Kidney epithelial cell (primary cell): ENCODE measurements at regions not wholly inside any gene's neighbourhood (a gene's known extent, or its start where the extent isn't known, plus 50 kb on each side); places are given as distances from the start of the nearest gene placed in this dataset.
"Not testable (repeated sequence)": the region's sequence is repeated elsewhere in the genome, so short reads cannot be mapped to it uniquely, and the experiment has no call there.

Source experiments
- DNase-seq: peaks from one replicate; pipeline ENCODE4 v3.0.0-alpha.2; 2010; ENCODE audit warnings: low read depth
- H3K27me3 ChIP-seq: 2 replicates; pipeline ENCODE4 v1.6.0; 2011; ENCODE audit warnings: low read length; ENCODE audit not compliant: control insufficient read depth, insufficient read depth
- H3K36me3 ChIP-seq: 2 replicates; pipeline ENCODE4 v1.5.1; 2011; ENCODE audit warnings: low read length; ENCODE audit not compliant: control insufficient read depth, insufficient read depth
- H3K4me3 ChIP-seq: 2 replicates; pipeline ENCODE4 v1.5.1; 2011; ENCODE audit warnings: low read depth, mild to moderate bottlenecking, control low read depth, low read length
- TF ChIP-seq, protein P1 (sequence below): IDR thresholded peaks from 2 replicates; pipeline ENCODE4 v1.5.1; 2011; ENCODE audit warnings: mild to moderate bottlenecking, moderate library complexity, low read length, control low read depth, inconsistent platforms; ENCODE audit not compliant: insufficient read depth, poor library complexity, severe bottlenecking

DNA sequence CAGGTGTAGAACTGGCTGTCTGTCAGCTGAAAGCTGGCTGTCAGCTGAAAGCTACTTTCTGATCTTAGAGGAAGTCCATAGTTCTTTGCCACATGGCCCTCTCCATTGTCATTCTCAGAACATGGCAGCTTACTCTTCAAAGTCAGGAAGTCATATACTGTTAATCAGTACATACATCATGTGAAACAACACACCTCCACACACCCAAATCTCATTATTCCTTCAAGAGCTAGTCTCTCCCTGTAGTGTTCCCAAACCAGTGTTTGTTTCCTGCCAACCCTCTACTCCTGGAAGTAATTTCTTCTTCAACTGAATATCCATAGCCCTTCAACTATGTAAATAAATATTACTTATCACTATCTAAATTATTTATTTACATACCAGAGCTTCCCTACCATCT lies 58.9 kb downstream of the OR5AK2 start:
- Histone ChIP-seq H3K4me3 (no peak overlapping the region), H3K27me3 (no peaks in the 10 kb centered on the region), H3K36me3 (no peaks in the 10 kb centered on the region)
- DNase-seq, result no peak
- TF ChIP-seq, protein P1, sequence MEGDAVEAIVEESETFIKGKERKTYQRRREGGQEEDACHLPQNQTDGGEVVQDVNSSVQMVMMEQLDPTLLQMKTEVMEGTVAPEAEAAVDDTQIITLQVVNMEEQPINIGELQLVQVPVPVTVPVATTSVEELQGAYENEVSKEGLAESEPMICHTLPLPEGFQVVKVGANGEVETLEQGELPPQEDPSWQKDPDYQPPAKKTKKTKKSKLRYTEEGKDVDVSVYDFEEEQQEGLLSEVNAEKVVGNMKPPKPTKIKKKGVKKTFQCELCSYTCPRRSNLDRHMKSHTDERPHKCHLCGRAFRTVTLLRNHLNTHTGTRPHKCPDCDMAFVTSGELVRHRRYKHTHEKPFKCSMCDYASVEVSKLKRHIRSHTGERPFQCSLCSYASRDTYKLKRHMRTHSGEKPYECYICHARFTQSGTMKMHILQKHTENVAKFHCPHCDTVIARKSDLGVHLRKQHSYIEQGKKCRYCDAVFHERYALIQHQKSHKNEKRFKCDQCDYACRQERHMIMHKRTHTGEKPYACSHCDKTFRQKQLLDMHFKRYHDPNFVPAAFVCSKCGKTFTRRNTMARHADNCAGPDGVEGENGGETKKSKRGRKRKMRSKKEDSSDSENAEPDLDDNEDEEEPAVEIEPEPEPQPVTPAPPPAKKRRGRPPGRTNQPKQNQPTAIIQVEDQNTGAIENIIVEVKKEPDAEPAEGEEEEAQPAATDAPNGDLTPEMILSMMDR, result no peak

DNA sequence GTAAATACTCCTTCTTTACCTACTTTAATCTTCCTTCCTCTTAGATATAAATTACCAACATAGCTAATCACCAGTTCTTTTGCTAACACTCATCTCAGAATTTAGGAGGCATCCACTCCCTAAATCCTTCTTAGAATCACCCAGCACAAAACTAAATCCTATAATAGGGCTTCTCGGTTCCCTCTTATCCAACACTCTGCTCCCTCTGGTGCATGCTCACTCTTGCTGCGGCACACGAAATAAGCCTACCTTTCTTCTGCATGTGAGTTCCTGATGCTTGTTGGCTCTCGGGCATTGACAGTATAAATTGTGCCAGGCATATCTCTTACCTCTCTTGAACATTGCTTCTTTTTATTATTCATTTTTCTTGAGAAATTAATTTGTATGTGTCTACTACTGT lies 61.0 kb downstream of the OR5AK2 start:
- no peaks in the 10 kb centered on the region for H3K27me3 ChIP-seq

GRCh38 chr11:57054817-57055216 lies 66.1 kb downstream of the OR5AK2 start:
- Histone ChIP-seq H3K27me3 (no peaks in the 10 kb centered on the region), H3K36me3 (no peaks in the 10 kb centered on the region), H3K4me3 (no peak overlapping the region)
- DNase-seq, result no peak
- TF ChIP-seq, protein P1, result no peak

More for the DNA sequence above, 61.0 kb downstream of the OR5AK2 start:
- no peak for DNase-seq
- TF ChIP-seq, protein P1, result no peak
- Histone ChIP-seq H3K4me3 (no peak overlapping the region), H3K36me3 (no peaks in the 10 kb centered on the region)

DNA sequence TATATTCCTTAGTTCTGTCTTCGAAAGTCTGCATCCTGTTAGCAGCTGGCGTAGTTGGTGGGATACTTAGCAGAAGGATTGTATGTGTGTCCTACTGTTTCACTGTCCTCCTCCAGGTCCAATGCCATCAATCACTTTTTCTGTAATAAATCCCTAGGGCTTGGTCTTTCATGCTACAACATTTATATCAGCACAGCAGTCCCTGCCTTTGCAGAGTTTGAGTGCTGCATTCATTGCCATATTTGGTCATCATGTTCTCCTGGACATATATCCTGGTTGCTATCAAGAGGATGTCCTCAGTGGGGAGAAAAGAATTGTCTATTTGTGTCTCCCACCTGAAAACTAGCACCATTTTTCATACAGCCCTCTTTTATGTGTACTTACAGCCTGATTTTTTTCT lies 67.0 kb downstream of the OR5AK2 start:
- Histone ChIP-seq H3K36me3 (no peaks in the 10 kb centered on the region), H3K4me3 (no peak overlapping the region), H3K27me3 (no peaks in the 10 kb centered on the region)
- DNase-seq, result no peak
- TF ChIP-seq, protein P1, result no peak

GRCh38 chr11:57056735-57057134 lies 68.0 kb downstream of the OR5AK2 start:
- Histone ChIP-seq H3K27me3 (no peaks in the 10 kb centered on the region), H3K36me3 (no peaks in the 10 kb centered on the region), H3K4me3 (no peak overlapping the region)
- TF ChIP-seq, protein P1, result no peak
- DNase-seq, result no peak

GRCh38 chr11:57057561-57057960 lies 68.8 kb downstream of the OR5AK2 start:
- DNase-seq, result no peak
- H3K27me3 ChIP-seq, result no peaks in the 10 kb centered on the region
- H3K36me3 ChIP-seq, result no peaks in the 10 kb centered on the region
- TF ChIP-seq, protein P1, result no peak
- no peak overlapping the region for H3K4me3 ChIP-seq

- DNase-seq, H3K4me3 ChIP-seq, H3K36me3 ChIP-seq, H3K27me3 ChIP-seq: not testable (repeated sequence)
Measured at GRCh38 chr11:57062957-57063356, 74.2 kb downstream of the OR5AK2 start.
